ENCODE measurements at regions not wholly inside any gene's neighbourhood (a gene's known extent, or its start where the extent isn't known, plus 50 kb on each side); places are given as distances from the start of the nearest gene placed in this dataset.

- TF ChIP-seq CTCF (IDR thresholded peaks at IDR 0.05) (no peak), EP300 (IDR thresholded peaks at IDR 0.05) (no peak)
These were observed 64.2 kb upstream of the SYTL5 start for GRCh38 chrX:37942170-37942569.

Data from tibial nerve (tissue), 4 donors.